GM12878 (cell line): ENCODE measurements at regions not wholly inside any gene's neighbourhood (a gene's known extent, or its start where the extent isn't known, plus 50 kb on each side); places are given as distances from the start of the nearest gene placed in this dataset.

Source experiments
- ATAC-seq: fragments of 200-7000 bp; cut with Tn5 transposase; 3 replicates; pipeline ENCODE4 v1.9.1; 2020; ENCODE audit warnings: mild to moderate bottlenecking, moderate library complexity
- BruUV-seq: library from RNA; stranded (reverse); fragments of 400-500 nt; replicated peaks from 2 replicates; lab custom pipeline; 2021; lab: Mats Ljungman, UMichigan
- CTCF ChIA-PET: fragments of 300-600 bp; sonication (Branson Sonifier 250); formaldehyde crosslinking; extraction: SDS; loops from one replicate; lab custom pipeline; 2021; ENCODE audit warnings: inconsistent platforms; lab: Yijun Ruan, JAX
- POLR2A ChIA-PET: fragments of 350-600 bp; formaldehyde crosslinking; extraction: SDS; loops from one replicate; lab custom pipeline; 2021; ENCODE audit warnings: inconsistent platforms; lab: Charles Lee
- RAD21 ChIA-PET: fragments of 300-600 bp; sonication (Branson Sonifier 250); formaldehyde crosslinking; loops from one replicate; lab custom pipeline; 2023; ENCODE audit warnings: antibody characterized with exemption; ENCODE audit not compliant: unreplicated experiment; lab: Charles Lee
- SMC1A ChIA-PET: fragments of 300-600 bp; sonication (Branson Sonifier 250); formaldehyde crosslinking; loops from one replicate; lab custom pipeline; 2023; ENCODE audit not compliant: unreplicated experiment, uncharacterized antibody; lab: Charles Lee
- DNase-seq: peaks from one replicate; pipeline ENCODE4 v3.0.0-alpha.2; 2011; ENCODE audit warnings: low read depth, low spot score
- FAIRE-seq: peaks from 3 replicates; lab custom pipeline; 2011; peaks lifted over from hg19 to GRCh38; lab: Jason Lieb, UNC
- H2AFZ ChIP-seq: 2 replicates; pipeline ENCODE4 v1.6.0; 2011; ENCODE audit warnings: low read depth, low read length, control low read depth; ENCODE audit not compliant: control insufficient read depth
- H3K27ac ChIP-seq: 2 replicates; pipeline ENCODE4 v1.5.1; 2011; ENCODE audit warnings: control low read depth; ENCODE audit not compliant: control insufficient read depth, insufficient read depth
- H3K27me3 ChIP-seq, 2 experiments: replicated peaks in 1 of 2; 2 replicates each; pipeline versions ENCODE4 v1.6.0 to v1.6.1; 2011; ENCODE audit warnings: low read length in 1 of 2; ENCODE audit not compliant: control insufficient read depth in 2 of 2, insufficient read depth in 2 of 2
- H3K36me3 ChIP-seq, 2 experiments: 2 replicates each; pipeline ENCODE4 v1.5.1; 2011; ENCODE audit warnings: low read length in 1 of 2; ENCODE audit not compliant: control insufficient read depth in 2 of 2, insufficient read depth in 2 of 2
- H3K4me1 ChIP-seq: 2 replicates; pipeline ENCODE4 v1.6.1; 2011; ENCODE audit warnings: mild to moderate bottlenecking, low read length, moderate library complexity, mixed read lengths; ENCODE audit not compliant: control insufficient read depth, insufficient read depth
- H3K4me2 ChIP-seq: 2 replicates; pipeline ENCODE4 v1.6.0; 2011; ENCODE audit warnings: control low read depth; ENCODE audit not compliant: control insufficient read depth, insufficient read depth
- H3K4me3 ChIP-seq: fragments of 200-600 bp; sonication (generic); 2 replicates; pipeline ENCODE4 v1.5.1; 2016
- H3K79me2 ChIP-seq: 2 replicates; pipeline ENCODE4 v1.6.0; 2011; ENCODE audit warnings: low read length; ENCODE audit not compliant: control insufficient read depth, insufficient read depth
- H3K9ac ChIP-seq: 2 replicates; pipeline ENCODE4 v1.8.0; 2011; ENCODE audit warnings: low read length, control low read depth, mixed read lengths; ENCODE audit not compliant: control insufficient read depth, insufficient read depth
- H3K9me3 ChIP-seq: replicated peaks from 3 replicates; pipeline ENCODE4 v1.5.1; 2011; ENCODE audit warnings: mild to moderate bottlenecking, low read length; ENCODE audit not compliant: control insufficient read depth, insufficient read depth
- H4K20me1 ChIP-seq: 2 replicates; pipeline ENCODE4 v1.6.0; 2011; ENCODE audit not compliant: control insufficient read depth, insufficient read depth
- BHLHE40 ChIP-seq, 2 experiments: fragments of 450-650 bp in 1 of 2; IDR thresholded peaks; 2 replicates each; pipeline ENCODE4 v1.6.1; 2011 to 2017; ENCODE audit warnings: low read depth in 2 of 2, borderline replicate concordance in 1 of 2, improper control_type of control experiment in 1 of 2, low read length in 1 of 2, mild to moderate bottlenecking in 1 of 2
- ESRRA ChIP-seq: IDR thresholded peaks from 2 replicates; pipeline ENCODE4 v1.6.1; 2012; ENCODE audit warnings: mild to moderate bottlenecking, low read length, improper control_type of control experiment
- JUNB ChIP-seq: IDR thresholded peaks from 2 replicates; pipeline ENCODE4 v1.6.1; 2016; ENCODE audit warnings: antibody characterized with exemption, mild to moderate bottlenecking
- MTA3 ChIP-seq: IDR thresholded peaks from 2 replicates; pipeline ENCODE4 v1.6.1; 2012; ENCODE audit warnings: low read length, inconsistent platforms, borderline replicate concordance
- NFIC ChIP-seq: IDR thresholded peaks from 2 replicates; pipeline ENCODE4 v1.6.1; 2012; ENCODE audit warnings: low read depth, mild to moderate bottlenecking, inconsistent platforms, low read length, moderate library complexity
- RUNX3 ChIP-seq: IDR thresholded peaks from 2 replicates; pipeline ENCODE4 v1.6.1; 2012; ENCODE audit warnings: low read length, inconsistent platforms
- ZBED1 ChIP-seq: IDR thresholded peaks from 2 replicates; pipeline ENCODE4 v1.6.1; 2016; ENCODE audit warnings: borderline replicate concordance
- WGBS: methylation state at CpG from one replicate; pipeline ENCODE4 v1.1.6; 2016; ENCODE audit warnings: low lambda C conversion rate; ENCODE audit not compliant: insufficient replicate concordance, insufficient coverage; ENCODE audit errors: missing lambda C conversion rate; 5-methylcytosine and 5-hydroxymethylcytosine counted together
- in situ Hi-C: fragments of 300-500 bp; cut with MboI; formaldehyde crosslinking; loops from 9 replicates; pipeline ENCODE4 v1.14.3; 2018; ENCODE audit warnings: mixed read lengths
- intact Hi-C: fragments of 100-400 bp; cut with micrococcal nuclease; formaldehyde crosslinking; loops from one replicate; pipeline ENCODE4 v1.14.2; 2022; ENCODE audit not compliant: unreplicated experiment
- TF ChIP-seq, protein P1 (sequence below): fragments of 450-650 bp; formaldehyde crosslinking; IDR thresholded peaks from 2 replicates; pipeline ENCODE4 v1.4.0; 2020; ENCODE audit warnings: mild to moderate bottlenecking, moderate library complexity
- TF ChIP-seq, protein P2 (sequence below): fragments of 450-650 bp; conservative IDR thresholded peaks from 2 replicates; pipeline ENCODE4 v1.6.1; 2017; ENCODE audit warnings: mild to moderate bottlenecking, moderate library complexity
- TF ChIP-seq, protein P3 (sequence below): fragments of 450-650 bp; IDR thresholded peaks from 2 replicates; pipeline ENCODE4 v1.6.1; 2016; ENCODE audit warnings: mild to moderate bottlenecking

DNA sequence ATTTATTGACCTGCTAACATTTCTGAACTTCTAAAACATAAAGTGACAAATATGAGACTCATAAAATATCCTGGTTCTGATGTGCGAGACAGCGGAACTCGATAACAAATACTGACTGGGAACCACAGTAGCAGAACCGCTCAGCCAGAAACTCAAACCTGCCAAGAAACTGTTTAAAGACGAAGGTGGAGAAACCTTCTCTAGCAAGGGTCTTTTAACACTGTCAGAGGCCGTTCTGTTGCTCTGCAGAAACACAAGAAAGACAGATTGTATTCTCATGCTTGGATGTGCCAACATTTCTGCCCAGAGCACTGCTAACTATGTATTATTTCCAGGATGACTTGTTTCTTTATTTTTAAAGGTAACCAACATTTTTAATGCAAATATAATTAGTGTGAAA is 514.8 kb upstream of the ADARB2 start:
- Histone ChIP-seq H3K36me3 (no peaks in the 10 kb centered on the region), H3K27me3 (no peaks in the 10 kb centered on the region), H4K20me1 (no peaks in the 10 kb centered on the region), H2AFZ (no peak overlapping the region), H3K9ac (no peak overlapping the region), H3K4me2 (no peak overlapping the region), H3K79me2 (no peaks in the 10 kb centered on the region), H3K4me1 (no peaks in the 10 kb centered on the region), H3K4me3 (no peak overlapping the region), H3K27ac (no peak overlapping the region), H3K9me3 (no peaks in the 10 kb centered on the region; the same call in 2 of the 3 replicates)
- TF ChIP-seq, protein P1, sequence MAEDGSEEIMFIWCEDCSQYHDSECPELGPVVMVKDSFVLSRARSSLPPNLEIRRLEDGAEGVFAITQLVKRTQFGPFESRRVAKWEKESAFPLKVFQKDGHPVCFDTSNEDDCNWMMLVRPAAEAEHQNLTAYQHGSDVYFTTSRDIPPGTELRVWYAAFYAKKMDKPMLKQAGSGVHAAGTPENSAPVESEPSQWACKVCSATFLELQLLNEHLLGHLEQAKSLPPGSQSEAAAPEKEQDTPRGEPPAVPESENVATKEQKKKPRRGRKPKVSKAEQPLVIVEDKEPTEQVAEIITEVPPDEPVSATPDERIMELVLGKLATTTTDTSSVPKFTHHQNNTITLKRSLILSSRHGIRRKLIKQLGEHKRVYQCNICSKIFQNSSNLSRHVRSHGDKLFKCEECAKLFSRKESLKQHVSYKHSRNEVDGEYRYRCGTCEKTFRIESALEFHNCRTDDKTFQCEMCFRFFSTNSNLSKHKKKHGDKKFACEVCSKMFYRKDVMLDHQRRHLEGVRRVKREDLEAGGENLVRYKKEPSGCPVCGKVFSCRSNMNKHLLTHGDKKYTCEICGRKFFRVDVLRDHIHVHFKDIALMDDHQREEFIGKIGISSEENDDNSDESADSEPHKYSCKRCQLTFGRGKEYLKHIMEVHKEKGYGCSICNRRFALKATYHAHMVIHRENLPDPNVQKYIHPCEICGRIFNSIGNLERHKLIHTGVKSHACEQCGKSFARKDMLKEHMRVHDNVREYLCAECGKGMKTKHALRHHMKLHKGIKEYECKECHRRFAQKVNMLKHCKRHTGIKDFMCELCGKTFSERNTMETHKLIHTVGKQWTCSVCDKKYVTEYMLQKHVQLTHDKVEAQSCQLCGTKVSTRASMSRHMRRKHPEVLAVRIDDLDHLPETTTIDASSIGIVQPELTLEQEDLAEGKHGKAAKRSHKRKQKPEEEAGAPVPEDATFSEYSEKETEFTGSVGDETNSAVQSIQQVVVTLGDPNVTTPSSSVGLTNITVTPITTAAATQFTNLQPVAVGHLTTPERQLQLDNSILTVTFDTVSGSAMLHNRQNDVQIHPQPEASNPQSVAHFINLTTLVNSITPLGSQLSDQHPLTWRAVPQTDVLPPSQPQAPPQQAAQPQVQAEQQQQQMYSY (CRISPR knock-in tag) = no peak
- TF ChIP-seq BHLHE40 (IDR thresholded peaks at IDR 0.05; ENCODE audit: borderline replicate concordance in 1 of 2, low read depth in 2 of 2, low read length in 1 of 2) = no peak
- TF ChIP-seq ESRRA = no peak
- no peak for TF ChIP-seq RUNX3
- TF ChIP-seq ZBED1 = no peak
- TF ChIP-seq NFIC = no peak
- TF ChIP-seq, protein P2, sequence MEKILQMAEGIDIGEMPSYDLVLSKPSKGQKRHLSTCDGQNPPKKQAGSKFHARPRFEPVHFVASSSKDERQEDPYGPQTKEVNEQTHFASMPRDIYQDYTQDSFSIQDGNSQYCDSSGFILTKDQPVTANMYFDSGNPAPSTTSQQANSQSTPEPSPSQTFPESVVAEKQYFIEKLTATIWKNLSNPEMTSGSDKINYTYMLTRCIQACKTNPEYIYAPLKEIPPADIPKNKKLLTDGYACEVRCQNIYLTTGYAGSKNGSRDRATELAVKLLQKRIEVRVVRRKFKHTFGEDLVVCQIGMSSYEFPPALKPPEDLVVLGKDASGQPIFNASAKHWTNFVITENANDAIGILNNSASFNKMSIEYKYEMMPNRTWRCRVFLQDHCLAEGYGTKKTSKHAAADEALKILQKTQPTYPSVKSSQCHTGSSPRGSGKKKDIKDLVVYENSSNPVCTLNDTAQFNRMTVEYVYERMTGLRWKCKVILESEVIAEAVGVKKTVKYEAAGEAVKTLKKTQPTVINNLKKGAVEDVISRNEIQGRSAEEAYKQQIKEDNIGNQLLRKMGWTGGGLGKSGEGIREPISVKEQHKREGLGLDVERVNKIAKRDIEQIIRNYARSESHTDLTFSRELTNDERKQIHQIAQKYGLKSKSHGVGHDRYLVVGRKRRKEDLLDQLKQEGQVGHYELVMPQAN = no peak
- TF ChIP-seq MTA3 = no peak
- no peak for TF ChIP-seq JUNB
- TF ChIP-seq, protein P3, sequence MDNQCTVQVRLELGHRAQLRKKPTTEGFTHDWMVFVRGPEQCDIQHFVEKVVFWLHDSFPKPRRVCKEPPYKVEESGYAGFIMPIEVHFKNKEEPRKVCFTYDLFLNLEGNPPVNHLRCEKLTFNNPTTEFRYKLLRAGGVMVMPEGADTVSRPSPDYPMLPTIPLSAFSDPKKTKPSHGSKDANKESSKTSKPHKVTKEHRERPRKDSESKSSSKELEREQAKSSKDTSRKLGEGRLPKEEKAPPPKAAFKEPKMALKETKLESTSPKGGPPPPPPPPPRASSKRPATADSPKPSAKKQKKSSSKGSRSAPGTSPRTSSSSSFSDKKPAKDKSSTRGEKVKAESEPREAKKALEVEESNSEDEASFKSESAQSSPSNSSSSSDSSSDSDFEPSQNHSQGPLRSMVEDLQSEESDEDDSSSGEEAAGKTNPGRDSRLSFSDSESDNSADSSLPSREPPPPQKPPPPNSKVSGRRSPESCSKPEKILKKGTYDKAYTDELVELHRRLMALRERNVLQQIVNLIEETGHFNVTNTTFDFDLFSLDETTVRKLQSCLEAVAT = no peak
- in situ Hi-C loops (no loop called here), intact Hi-C loops (no loop called here)
- WGBS = 26% methylated on average over 6 of the region's 6 CpGs
- DNase-seq = no peak
- ChIA-PET POLR2A (no interaction called here), SMC1A (no interaction called here), CTCF (no interaction called here), RAD21 (interaction anchor here (0.6 kb wide), 1 partner anchor 471 kb away, joined by 3 read pairs; no protein-coding TSS in a partner anchor)
- ATAC-seq = no peak
- no TSS peak for BruUV-seq
- FAIRE-seq = no peak
